Renal cortical epithelial cell (primary cell): ENCODE measurements at regions not wholly inside any gene's neighbourhood (a gene's known extent, or its start where the extent isn't known, plus 50 kb on each side); places are given as distances from the start of the nearest gene placed in this dataset.

Experiments used
- DNase-seq: peaks from one replicate; pipeline ENCODE4 v3.0.0-alpha.2; 2011; ENCODE audit warnings: low read depth

DNA sequence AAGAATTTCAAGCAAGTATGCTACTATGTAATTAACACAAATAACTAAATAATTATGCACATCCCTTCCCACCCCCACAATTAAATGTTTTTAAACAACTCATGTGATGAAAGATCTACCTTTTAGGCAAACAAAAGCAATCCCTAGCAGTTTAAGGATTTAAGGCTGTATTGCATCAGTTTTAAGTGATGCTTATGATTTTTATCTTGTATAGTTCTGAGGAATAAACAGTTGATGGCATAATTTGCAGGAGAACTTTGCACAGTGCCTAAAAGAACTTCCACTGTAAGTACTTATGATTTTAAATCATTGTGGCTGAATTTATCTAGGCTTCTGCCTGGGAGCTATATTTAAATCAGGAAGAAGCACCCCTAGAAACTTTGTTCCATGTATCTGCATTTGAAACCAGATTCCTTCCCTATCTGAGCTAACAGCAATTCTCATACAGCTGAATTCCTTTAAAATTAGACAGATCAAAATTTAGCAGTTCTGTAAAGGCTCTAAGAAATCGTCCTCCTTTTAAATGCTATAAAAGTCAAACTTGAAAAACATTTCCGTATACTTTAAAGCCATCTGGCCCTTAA is 388.6 kb downstream of the BCAT1 start:
- DNase-seq, result no peak

DNA sequence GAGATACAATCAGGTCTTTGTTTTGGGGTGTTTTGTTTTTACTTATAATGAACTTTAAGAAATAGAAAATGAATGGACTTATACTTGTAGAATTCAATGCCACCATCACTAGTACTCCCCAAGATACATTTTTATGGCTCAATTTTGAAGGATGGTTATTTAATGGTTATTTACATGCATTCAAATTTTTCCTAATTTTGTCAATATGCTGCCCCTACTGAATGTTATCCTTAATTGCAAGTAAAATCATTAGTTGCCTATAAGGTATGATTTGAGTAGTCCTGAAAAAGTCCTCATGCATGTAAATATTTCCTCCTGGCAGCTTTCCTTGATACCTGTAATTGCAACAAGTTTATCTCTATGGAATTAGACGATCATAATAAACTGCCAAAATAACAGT is 391.2 kb downstream of the BCAT1 start:
- DNase-seq, result no peak

DNA sequence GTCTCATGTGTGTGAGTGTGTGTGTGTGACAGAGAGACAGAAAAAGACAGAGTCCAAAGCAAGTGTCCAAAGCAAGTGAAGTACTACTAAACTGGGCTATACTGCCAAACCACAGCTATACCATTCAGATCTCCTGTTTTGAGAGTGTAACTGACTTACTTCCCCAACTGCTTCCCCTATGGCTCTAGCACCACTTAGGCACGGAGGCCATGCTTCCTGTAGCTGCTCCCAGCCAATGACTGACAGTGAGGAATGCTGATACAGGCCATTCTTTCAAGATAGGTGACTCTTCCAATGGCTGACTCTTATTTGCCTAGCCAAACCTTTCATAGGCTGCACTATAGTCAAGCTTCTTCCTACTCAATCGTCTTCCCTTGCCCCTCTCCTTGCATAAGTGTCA is 393.2 kb downstream of the BCAT1 start:
- no peak for DNase-seq

DNA sequence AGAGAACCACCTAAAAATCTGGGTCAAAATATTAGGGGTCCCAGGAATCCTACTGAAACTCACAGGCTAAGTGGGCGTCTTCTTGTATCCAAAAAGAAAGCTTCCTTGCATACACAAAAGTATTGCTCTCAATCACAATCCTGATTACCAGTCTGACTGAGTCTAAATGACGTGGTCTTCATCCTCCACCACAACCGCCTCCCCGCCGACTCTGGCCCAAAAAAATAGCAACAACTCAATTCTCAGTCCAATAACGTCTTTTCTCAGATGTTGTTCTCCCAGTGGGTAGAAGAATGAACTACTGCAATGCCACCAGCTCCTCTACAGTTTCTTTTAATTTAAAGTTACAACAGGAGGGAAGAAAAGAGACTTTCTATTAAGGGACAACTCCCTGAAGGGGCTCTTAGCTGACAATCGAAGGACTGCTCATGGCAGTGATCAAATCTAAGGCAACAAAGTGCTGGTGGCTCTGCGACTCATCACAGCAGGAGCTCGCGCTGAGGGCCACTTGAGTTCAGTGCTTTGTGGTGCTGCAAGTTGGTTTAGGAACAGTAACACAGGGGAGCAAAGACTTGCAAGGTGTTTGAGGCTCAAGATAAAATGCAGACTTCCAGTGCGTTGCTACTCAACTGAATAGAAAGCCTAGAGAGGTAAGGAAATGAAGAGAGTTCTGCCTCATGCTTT is 394.1 kb downstream of the BCAT1 start:
- DNase-seq, result no peak

DNA sequence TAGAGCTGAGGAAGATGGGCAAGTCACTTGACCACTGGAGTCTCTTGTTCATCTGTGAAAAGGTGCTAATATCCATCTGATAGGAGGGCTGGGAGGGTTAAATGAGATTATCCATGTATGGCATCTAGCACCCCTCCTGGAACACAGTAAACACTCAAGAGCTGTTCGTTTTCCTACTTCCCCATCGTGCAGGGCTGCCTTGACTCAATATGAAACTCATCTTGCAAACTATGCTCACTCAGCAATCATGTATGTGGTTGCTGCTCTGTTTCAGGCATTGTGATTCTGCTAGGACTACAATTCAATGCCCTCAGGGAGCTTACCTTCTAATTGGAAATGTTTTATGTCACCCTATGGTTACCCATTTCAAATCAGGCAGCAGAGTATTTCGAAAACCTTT is 395.6 kb downstream of the BCAT1 start:
- no peak for DNase-seq

DNA sequence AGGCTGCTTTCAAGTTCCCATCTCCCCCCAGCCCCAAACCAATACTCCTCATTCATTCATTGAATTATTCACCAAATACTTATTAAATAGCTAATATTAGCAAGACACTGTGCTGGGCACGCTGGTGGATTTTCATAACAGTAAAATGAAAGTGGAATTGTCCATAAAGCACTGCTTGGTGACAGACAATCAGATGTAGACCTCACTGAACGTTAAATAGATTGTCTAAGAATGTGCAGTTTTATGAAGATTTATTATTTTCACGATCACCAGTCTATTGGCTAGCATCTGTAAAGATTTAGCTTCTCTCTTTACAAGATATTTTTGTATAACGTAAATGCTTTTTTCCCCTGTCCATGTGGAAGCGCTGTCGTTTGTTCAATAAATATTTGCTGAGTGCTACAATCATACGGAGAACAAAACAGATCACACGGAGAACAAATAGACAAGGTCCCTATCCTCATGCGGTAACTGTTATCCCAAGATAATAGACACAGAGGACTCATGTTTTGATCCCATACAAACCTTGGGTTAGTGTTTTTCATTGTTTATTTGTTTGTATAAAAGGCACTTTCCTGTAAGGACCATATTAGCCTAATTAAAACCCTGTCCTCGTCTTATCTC is 397.6 kb downstream of the BCAT1 start:
- DNase-seq, result no peak

DNA sequence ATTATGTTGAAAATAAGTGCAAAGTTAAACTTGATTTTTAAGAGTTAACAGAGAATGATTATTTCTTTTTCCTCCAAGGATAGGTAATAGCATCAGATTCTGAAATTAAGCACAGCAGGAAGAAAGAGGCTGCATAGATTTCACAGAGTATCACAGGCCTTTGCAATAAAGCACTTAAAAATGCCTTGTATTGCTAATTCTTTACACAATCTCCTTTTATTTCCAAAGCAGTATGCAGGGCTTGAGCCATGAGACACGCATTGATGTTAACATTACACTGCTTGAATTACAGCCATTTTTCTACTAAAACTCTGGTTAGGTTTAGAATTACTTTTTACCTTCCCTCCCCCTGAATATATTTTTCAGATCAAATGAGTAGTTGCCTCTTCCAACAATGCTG is 398.3 kb downstream of the BCAT1 start:
- DNase-seq, result no peak

DNA sequence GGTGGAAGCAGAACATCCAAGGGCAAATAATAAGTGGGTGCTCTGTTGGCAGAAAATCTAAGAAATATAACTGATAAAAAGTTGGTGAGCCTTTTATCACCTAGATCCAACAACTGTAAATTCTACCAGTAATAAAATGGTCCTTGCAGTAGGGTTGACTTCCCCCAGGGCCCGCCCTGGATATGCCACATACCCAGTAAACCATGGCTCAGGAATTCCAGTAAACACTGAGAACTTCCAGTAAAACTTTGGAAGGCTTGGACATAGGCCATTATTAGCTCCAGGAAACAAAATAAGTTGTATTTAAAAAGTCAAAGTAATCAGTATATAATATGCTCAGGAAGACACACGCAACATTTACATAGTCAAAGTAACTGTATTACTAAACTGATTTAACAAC is 402.2 kb downstream of the BCAT1 start:
- DNase-seq, result no peak

DNA sequence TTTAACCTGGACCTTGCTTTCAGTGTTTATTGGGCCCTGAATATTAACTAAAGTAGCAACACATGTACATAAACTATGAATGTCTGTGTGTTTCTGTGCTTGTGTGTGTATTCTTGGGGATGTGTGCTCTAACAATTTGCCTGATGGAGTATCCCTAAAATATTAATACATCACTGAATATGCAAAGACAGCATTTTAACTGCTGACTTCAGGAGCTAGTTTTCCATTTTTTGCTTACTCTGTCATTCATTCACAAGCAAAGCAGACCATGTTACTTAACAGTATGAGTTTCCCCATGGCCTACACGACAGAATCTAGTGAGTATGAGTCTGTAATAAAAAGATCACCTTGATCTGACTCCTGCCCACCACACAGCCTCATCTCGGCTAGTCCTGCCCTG is 402.8 kb downstream of the BCAT1 start:
- no peak for DNase-seq

DNA sequence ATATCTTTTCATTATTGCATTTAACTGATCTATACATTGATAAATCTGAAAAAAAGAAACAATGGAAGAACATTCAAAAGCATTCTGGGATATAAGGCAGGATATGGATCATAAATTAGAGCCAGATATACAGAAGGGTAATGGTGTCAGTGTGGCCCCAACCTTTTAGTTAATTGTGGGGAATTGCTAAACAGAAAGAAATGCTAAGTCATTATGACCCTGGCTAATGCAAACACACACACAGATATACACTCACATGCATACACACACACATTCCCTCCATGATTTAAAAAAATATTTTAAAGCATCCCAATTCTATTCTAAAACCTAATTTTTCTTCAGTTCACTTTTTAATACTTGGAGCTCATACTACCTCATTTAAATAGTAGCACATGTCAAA is 404.5 kb downstream of the BCAT1 start:
- DNase-seq, result no peak

DNA sequence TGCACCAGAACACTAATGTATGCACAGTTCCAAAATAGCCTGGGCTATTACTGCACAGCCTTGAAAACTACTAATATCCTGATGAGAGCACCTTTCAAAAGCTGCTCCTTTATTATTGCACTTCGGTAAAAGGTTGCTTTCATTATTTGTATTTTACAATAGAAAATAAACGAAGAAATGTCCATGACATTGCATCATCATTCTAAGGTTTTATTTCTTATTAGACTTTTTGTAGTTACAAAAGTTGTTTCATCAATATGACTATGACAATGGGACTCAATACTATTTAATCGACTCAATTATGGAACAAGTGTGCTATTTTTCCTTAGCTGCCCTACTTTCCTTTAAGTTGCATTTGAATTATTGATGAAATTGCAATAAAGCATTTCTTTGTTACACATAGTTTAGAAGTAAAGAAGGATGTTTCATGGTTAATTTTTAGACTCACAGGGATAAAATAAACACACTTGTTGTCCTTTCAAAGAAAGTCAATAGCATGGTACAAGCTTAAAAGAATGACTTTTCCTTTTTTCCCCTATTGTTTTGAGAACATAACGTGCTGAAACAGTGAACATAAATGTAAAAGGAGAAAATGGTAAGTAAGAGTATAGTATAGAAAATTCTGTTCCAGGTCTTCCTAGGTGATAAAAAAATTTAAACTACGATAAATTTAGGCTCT is 407.6 kb downstream of the BCAT1 start:
- no peak for DNase-seq

DNA sequence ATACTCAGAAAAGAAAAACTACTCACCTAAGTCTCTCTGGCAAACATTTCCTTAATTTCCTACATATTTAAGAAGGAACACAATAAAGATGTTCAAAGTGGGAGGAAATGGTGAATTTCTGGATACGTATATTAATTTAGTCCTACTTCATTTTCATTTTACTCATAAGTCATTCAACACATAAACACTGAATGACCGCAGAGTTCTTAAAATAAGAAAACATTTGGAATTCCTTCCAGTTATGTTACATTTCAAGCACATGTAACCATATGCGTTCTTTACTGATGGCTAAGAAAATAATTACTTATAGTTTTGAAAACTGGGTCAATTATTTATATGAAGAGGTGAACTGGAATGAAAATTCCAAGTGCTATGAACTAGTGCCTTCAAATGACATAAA is 409.3 kb downstream of the BCAT1 start:
- no peak for DNase-seq

DNA sequence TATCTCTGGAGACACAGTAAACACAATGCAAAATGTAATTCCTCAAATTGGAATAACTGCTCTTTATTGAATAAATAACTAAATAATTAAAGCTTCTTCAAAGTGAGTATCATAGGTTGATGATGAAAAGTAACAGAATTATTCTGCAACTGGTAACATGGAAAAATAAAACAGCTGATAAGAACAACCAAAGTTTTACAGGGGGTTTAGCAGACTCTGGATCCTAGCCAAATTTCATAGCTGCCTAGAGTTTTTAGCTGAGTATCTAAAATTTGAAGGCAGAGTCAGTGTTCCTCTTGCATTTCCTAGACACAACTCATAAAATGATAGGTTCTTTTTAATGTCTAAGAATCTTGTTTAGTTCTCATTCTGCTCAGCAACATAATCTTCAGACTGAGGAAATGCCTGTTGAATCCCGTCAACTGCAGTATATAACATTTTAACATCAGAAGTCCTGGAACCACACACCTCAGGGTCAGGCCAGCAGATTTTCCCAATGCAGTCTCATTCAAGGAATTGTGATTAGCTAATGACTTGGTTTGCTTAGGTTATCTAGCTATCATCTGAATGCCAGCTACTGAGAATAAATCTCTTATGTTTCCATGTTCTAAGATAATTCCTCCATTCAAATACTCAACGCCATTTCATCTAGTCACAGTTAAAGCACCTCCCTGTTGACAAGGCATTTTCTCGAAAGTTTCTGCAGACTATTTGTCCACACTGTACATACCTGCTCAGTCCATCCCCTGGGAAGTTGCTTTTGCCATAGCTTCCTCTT is 411.6 kb downstream of the BCAT1 start:
- DNase-seq, result no peak

DNA sequence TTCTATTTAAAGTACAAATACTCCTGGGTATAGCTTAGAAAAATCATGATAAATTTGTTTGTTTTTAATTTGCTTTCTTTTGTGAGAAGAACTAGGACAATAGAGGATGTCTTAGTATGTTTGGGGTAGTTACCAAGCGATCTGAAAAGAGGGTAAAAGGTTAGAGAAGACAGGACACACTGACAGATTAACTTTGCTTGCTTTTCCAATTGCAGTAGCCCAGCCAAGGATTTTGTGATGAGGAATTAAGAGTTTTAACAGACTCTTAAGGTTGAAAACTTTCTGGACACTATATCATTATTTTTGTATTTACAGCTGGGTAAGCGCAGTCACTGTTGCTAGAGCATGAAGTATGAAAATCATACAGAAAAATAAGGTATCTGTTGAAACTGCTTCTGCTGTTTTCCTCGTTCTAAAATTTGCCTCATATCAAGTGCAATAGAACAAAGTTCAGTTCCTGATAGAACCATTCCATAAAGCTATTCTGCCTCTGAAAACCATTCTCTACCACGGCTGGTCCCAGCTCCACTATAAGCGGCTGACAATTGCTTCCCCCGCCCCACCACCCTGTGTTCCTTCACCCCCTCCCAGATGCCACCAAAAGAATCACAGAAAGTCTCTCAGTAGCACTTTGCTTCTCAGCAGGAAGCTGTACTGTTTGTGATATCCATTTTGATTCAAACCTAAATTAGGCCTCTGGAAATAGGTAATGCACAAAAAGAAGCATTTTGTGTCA is 413.4 kb downstream of the BCAT1 start:
- DNase-seq, result no peak

DNA sequence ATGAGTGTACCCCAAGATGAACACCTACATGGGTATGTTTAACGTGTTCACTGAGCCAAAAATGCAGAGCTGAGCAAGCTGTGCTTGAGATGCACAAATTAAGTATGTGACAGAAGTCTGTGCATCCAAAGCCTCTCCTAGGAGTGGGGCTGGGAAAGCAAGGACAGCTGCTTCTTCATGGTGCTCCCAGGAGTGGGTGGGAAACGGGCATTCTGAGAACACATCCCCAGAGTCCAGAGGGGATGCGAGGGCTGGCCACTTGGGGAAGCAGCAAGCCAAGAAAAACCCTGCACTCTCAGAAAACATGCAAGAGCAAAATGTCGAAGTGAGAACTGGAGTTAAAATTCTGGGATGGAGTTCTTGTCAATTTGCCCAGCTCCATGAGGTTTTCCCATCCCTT is 414.3 kb downstream of the BCAT1 start:
- no peak for DNase-seq

DNA sequence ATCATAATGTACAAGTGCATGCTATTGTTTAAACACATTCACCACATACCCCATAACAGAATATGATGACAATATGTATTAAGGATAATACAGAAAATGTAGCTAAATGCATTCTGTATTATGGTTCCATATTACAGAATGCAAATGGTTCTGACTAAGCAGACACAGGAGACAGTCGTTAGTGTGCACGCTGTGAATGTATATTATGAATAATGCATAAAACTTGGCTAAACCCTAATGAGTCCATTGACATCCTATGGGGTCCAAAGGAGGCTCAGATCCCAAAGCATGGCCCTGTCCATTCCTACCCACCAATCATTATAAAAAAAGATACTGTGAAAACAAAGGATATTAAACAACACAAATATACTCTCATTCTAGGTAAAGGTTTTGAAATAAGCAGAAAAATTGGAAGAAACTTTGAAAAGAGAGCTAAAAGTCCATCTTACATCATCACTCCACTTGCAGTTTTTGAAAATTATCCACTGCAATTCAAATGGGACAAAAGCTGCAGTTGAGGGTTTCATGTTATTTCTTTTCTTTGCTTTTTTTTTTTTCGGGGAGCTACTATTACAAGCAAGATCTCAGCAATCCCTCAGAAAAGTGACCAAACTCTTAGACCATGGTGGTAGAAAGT is 415.1 kb downstream of the BCAT1 start:
- DNase-seq, result no peak

DNA sequence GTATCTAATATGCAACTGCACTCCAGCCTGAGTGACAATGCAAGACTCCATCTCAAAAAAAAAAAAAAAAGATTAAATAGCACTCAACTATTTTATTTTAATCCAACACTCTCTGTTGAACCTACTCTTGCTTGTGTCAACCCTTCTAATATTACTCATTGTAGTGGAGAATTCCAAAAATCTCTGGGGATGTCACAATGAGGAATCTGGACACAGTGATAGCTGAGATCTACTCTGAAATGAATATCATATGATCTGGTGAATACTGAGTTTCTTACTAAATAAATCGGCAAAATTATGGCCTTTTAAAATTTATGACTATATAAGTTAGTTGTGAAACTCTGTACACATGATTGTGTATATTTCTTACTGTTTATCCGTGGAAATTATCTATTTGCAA is 418.2 kb downstream of the BCAT1 start:
- DNase-seq, result no peak

DNA sequence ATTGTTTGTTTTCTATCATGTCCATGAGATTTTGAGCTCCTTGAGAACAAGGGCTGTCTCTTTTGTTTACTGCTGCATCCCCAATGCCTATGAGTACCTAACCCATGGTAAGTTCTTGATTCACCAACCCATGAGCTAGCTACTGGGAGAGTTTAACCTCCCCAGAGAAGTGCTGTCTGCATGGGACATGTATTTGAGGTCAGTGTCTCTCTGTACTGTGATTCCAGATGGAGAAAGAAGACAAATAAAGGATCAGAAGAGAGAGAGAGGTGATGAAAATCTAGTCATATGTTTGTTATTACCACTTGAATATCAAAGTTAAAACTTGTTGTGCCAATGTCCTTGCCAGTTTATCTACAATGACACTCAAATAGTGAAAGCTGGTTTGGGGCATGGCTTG is 421.8 kb downstream of the BCAT1 start:
- DNase-seq, result no peak

DNA sequence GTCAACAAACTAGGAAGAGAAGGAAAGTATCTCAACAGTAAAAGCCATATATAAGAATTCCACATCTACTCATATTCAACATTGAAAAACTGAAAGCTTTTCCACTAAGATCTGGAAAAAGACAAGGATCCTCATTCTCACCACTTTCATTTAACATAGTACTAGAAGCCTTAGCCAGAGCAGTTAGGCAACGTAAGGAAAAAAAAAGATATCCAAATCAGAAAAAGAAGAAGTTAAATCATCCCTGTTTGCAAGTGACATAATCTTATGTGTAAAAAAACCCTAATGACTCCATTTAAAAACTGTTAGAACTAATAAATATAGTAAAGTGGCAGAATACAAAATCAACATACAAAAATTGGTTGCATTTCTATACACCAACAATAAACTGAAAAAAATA is 426.2 kb downstream of the BCAT1 start:
- DNase-seq, result no peak

DNA sequence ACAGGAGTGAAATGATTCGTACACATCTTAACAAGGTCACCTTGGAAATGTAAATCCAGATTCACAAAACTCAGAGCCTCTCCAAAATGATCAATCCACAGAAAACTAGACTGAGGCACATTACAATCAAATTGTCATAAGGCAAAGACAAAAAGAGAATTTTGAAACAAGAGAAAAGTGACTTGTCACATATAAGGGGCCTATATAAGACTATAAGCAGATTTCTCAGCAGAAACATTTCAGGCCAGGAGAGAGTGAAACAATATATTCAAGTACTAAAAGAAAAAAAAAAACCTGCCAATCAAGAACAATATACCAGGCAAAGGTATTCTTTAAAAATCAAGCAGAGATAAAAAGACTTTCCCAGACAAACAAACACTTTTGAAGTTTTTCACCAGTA is 429.1 kb downstream of the BCAT1 start:
- no peak for DNase-seq

DNA sequence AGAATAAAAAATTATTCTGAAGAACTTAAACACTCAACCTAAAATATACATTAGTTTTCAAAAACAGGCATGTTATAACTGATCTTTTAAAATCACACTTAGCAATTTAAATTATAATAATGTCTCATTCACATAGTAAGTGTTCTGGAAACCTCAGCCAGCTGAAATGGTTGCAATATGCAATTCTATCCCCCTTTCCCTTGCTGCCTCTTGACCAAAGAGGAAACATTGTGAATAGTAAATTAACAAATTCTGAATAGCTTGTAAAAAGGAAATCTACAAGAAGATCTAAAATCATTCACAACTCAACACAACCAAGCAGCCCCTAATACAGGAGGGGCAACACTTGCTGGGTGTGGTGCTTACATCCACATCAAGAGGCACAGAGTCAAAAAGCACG is 431.9 kb downstream of the BCAT1 start:
- no peak for DNase-seq
